Caco-2 (cell line): ENCODE measurements at regions not wholly inside any gene's neighbourhood (a gene's known extent, or its start where the extent isn't known, plus 50 kb on each side); places are given as distances from the start of the nearest gene placed in this dataset.

Source experiments
- BruUV-seq: library from RNA; stranded (reverse); fragments of 400-500 nt; replicated peaks from 2 replicates; lab custom pipeline; 2021; lab: Mats Ljungman, UMichigan
- CTCF ChIA-PET: fragments of 300-600 bp; sonication (Branson Sonifier 250); formaldehyde crosslinking; loops from one replicate; lab custom pipeline; 2022; ENCODE audit warnings: antibody characterized with exemption; lab: Charles Lee
- POLR2A ChIA-PET: fragments of 300-600 bp; sonication (Branson Sonifier 250); formaldehyde crosslinking; loops from one replicate; lab custom pipeline; 2022; ENCODE audit warnings: antibody characterized with exemption; lab: Charles Lee
- DNase-seq, 2 experiments: peaks; one replicate each; pipeline versions ENCODE4 v3.0.0 to v3.0.0-alpha.2; 2020 to 2022
- H3K27me3 ChIP-seq: replicated peaks from 2 replicates; pipeline ENCODE4 v1.6.0; 2011; ENCODE audit warnings: low read length; ENCODE audit not compliant: control insufficient read depth, insufficient read depth
- H3K36me3 ChIP-seq: 2 replicates; pipeline ENCODE4 v1.5.1; 2011; ENCODE audit warnings: low read length; ENCODE audit not compliant: control insufficient read depth, insufficient read depth
- H3K4me1 ChIP-seq: fragments of 250-450 bp; sonication (Bioruptor Pico); 2 replicates; pipeline ENCODE4 v1.5.1; 2020; ENCODE audit warnings: mild to moderate bottlenecking
- H3K4me3 ChIP-seq: 2 replicates; pipeline ENCODE4 v1.5.1; 2011; ENCODE audit warnings: low read depth, mild to moderate bottlenecking, control low read depth, low read length
- H3K9me3 ChIP-seq: fragments of 250-450 bp; sonication (Bioruptor Pico); 2 replicates; pipeline ENCODE4 v1.5.1; 2020; ENCODE audit warnings: mild to moderate bottlenecking, moderate library complexity
- H3K27ac Mint-ChIP-seq: one replicate; pipeline ENCODE4 v1.8.0; 2022; ENCODE audit warnings: mixed read lengths; ENCODE audit not compliant: unreplicated experiment
- H3K27me3 Mint-ChIP-seq: one replicate; pipeline ENCODE4 v1.8.0; 2022; ENCODE audit warnings: mixed read lengths; ENCODE audit not compliant: insufficient read depth, unreplicated experiment
- H3K36me3 Mint-ChIP-seq: one replicate; pipeline ENCODE4 v1.8.0; 2022; ENCODE audit warnings: mild to moderate bottlenecking, mixed read lengths; ENCODE audit not compliant: insufficient read depth, unreplicated experiment
- H3K4me1 Mint-ChIP-seq: one replicate; pipeline ENCODE4 v1.8.0; 2022; ENCODE audit warnings: low read depth, mixed read lengths; ENCODE audit not compliant: unreplicated experiment
- H3K4me3 Mint-ChIP-seq: one replicate; pipeline ENCODE4 v1.8.0; 2022; ENCODE audit warnings: mild to moderate bottlenecking, moderate library complexity, mixed read lengths; ENCODE audit not compliant: unreplicated experiment
- H3K9me3 Mint-ChIP-seq: one replicate; pipeline ENCODE4 v1.8.0; 2022; ENCODE audit warnings: mixed read lengths; ENCODE audit not compliant: unreplicated experiment
- CTCF ChIP-seq, 2 experiments: fragments of 200-600 bp in 1 of 2; IDR thresholded peaks; 1 replicate in 1 of 2; 2 replicates in 1 of 2; pipeline versions ENCODE4 v1.5.1 to v1.8.0; 2011 to 2022; ENCODE audit warnings: antibody characterized with exemption in 1 of 2, control low read depth in 1 of 2, inconsistent platforms in 1 of 2, low read depth in 1 of 2, low read length in 1 of 2, mild to moderate bottlenecking in 1 of 2, moderate library complexity in 1 of 2; ENCODE audit not compliant: insufficient read depth in 1 of 2, severe bottlenecking in 1 of 2, unreplicated experiment in 1 of 2
- intact Hi-C: fragments of 100-400 bp; cut with micrococcal nuclease; formaldehyde crosslinking; loops from one replicate; pipeline ENCODE4 v1.10.0; 2022; ENCODE audit not compliant: unreplicated experiment

GRCh38 chr12:13536219-13536910 is 339.8 kb downstream of the EMP1 start:
- no peak overlapping the region for H3K4me3 Mint-ChIP-seq
- intact Hi-C loops: loop anchor here (10.0 kb wide), 1 partner anchor 408 kb away; no protein-coding TSS in a partner anchor
- no peaks in the 10 kb centered on the region for H3K36me3 Mint-ChIP-seq
- H3K27ac Mint-ChIP-seq: no peak overlapping the region
- H3K9me3 Mint-ChIP-seq: no peaks in the 10 kb centered on the region
- DNase-seq: no peak
- Histone ChIP-seq H3K27me3 (no peaks in the 10 kb centered on the region), H3K9me3 (no peaks in the 10 kb centered on the region), H3K4me1 (no peaks in the 10 kb centered on the region; the same call in 1 of the 2 replicates), H3K4me3 (no peak overlapping the region), H3K36me3 (no peaks in the 10 kb centered on the region)
- no TSS peak for BruUV-seq
- POLR2A ChIA-PET: no interaction called here
- TF ChIP-seq CTCF (IDR thresholded peaks at IDR 0.05; ENCODE audit: insufficient read depth in 1 of 2, low read depth in 1 of 2, low read length in 1 of 2, severe bottlenecking in 1 of 2, unreplicated experiment in 1 of 2): no peak
- CTCF ChIA-PET: interaction anchor here (2.5 to 2.6 kb wide), 2 partner anchors 174 to 281 kb away, joined by 23 to 29 read pairs; no protein-coding TSS in a partner anchor
- no peaks in the 10 kb centered on the region for H3K4me1 Mint-ChIP-seq
- H3K27me3 Mint-ChIP-seq: no peaks in the 10 kb centered on the region

DNA sequence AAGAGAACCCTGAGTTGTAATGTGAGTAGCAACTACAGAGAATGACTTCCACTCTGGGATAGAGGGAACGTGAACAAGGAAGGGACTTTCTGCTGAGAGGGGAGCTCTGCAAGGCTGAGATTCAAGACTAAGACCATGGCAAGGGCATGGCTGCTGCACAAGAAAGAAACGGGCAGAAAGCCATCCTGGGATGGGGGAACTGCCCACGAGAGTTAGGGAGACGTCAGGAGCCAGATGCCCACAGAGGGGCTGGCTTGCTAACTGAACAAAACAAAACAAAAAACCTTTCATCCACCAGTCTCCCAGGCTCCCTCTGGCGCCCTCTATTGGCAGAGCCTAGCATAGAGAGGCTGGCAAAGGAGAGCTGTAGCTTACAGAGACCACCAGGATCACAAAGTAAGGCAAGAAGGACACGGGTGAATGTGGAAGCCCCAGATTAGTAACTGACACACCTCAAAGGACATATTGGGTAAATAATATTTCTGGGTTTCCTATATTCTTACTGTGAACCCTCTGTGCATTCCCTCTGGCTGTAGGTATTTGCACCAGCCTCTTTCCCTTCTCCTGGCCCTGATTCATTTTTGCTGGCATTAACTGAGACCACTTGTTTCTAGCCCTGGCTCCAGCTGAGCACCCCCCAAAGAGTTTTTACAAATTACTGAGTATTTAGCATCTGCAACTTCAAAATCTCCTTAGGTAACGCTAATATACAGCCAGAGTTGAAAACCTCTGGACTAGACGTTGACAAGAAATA is 338.3 kb downstream of the EMP1 start:
- H3K27me3 Mint-ChIP-seq: peaks cover under 1% of the 10 kb centered on the region
- no peaks in the 10 kb centered on the region for H3K4me1 Mint-ChIP-seq

More for the DNA sequence above, 338.3 kb downstream of the EMP1 start:
- peak; percentile 96 for TF ChIP-seq CTCF (IDR thresholded peaks at IDR 0.05; ENCODE audit: insufficient read depth in 1 of 2, low read depth in 1 of 2, low read length in 1 of 2, severe bottlenecking in 1 of 2, unreplicated experiment in 1 of 2)
- H3K27ac Mint-ChIP-seq: no peak overlapping the region
- Histone ChIP-seq H3K4me3 (no peak overlapping the region), H3K4me1 (no peaks in the 10 kb centered on the region; the same call in 1 of the 2 replicates), H3K9me3 (no peaks in the 10 kb centered on the region), H3K36me3 (no peaks in the 10 kb centered on the region), H3K27me3 (no peaks in the 10 kb centered on the region)
- no peaks in the 10 kb centered on the region for H3K36me3 Mint-ChIP-seq
- ChIA-PET CTCF (interaction anchor here (0.5 to 2.6 kb wide), 15 partner anchors 8 to 447 kb away, joined by 3 to 29 read pairs (median 3); no protein-coding TSS in a partner anchor), POLR2A (no interaction called here)
- no TSS peak for BruUV-seq
- intact Hi-C loops: loop anchor here (1.0 to 10.0 kb wide), 3 partner anchors 173 to 410 kb away; no protein-coding TSS in a partner anchor
- peak; percentile 82 to 88 for DNase-seq
- H3K4me3 Mint-ChIP-seq: no peak overlapping the region
- peaks cover under 1% of the 10 kb centered on the region for H3K9me3 Mint-ChIP-seq
